Esophagus squamous epithelium (tissue), 5 donors: ENCODE measurements at regions not wholly inside any gene's neighbourhood (a gene's known extent, or its start where the extent isn't known, plus 50 kb on each side); places are given as distances from the start of the nearest gene placed in this dataset.

Source experiments
- DNase-seq: peaks from one replicate; lab custom pipeline; 2025; lab: John Stamatoyannopoulos, UW
- H3K27ac ChIP-seq, 4 donors: fragments of 200-600 bp; sonication (generic); one replicate each; pipeline ENCODE4 v1.5.1; 2016 to 2019; ENCODE audit warnings: mild to moderate bottlenecking in 1 of 4
- H3K27me3 ChIP-seq, 4 donors: fragments of 200-600 bp; sonication (generic); 1 replicate in 3 of 4; 2 replicates in 1 of 4; pipeline versions ENCODE4 v1.5.1 to v1.6.0; 2017 to 2021; ENCODE audit warnings: antibody characterized with exemption in 1 of 4
- H3K36me3 ChIP-seq, 3 donors: fragments of 200-600 bp; sonication (generic); one replicate each; pipeline ENCODE4 v1.5.1; 2016 to 2019
- H3K4me1 ChIP-seq, 3 donors: fragments of 200-600 bp; sonication (generic); one replicate each; pipeline ENCODE4 v1.5.1; 2017 to 2019
- H3K4me3 ChIP-seq, 4 donors: fragments of 200-600 bp; sonication (generic); 1 replicate in 3 of 4; 2 replicates in 1 of 4; pipeline ENCODE4 v1.5.1; 2016 to 2019; ENCODE audit warnings: mild to moderate bottlenecking in 2 of 4, moderate library complexity in 1 of 4
- H3K9me3 ChIP-seq, 3 donors: fragments of 200-600 bp; sonication (generic); one replicate each; pipeline ENCODE4 v1.5.1; 2016 to 2019
- POLR2A ChIP-seq, 4 donors: fragments of 450-650 bp; IDR thresholded peaks; one replicate each; pipeline ENCODE4 v1.6.1; 2017; ENCODE audit warnings: antibody characterized with exemption in 4 of 4, mild to moderate bottlenecking in 4 of 4, moderate library complexity in 3 of 4
- WGBS, 2 donors: methylation state at CpG; one replicate each; pipeline ENCODE4 v1.1.5; 2018; 5-methylcytosine and 5-hydroxymethylcytosine counted together
- intact Hi-C: fragments of 100-400 bp; cut with DNase I; formaldehyde crosslinking; loops from one replicate; pipeline ENCODE4 v1.15.0; 2022
- TF ChIP-seq, protein P1 (sequence below), 6 experiments: fragments of 450-650 bp in 4 of 6; fragments of 200-600 bp in 2 of 6; sonication (generic) in 2 of 6; IDR thresholded peaks; one replicate each; pipeline ENCODE4 v1.5.1; 2016 to 2019; ENCODE audit warnings: antibody characterized with exemption in 6 of 6, mild to moderate bottlenecking in 4 of 6, moderate library complexity in 4 of 6
- donor health status: DM: yes; HTN: yes; CAD: no.

DNA sequence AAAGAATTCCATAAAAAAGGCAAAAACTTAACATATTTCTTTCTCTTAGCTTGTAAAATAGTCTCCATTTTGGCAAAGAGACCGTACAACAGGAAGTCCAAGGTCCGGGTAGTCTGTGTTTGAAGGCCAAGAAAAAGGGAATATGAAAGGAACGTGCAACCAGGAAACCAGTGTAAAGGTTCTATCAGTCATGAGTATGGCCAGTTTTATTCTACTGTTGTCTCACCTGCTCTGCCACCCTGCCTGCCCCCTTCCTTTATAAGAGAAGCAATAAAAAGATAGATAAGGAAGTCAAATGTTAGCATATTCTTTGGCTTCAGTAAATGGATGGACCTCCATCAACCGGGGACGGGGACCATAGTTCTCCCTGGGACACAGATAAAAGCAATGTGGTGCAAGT lies 370.6 kb upstream of the ROBO2 start:
- Histone ChIP-seq H3K36me3 (no peaks in the 10 kb centered on the region), H3K27me3 (no peaks in the 10 kb centered on the region), H3K4me3 (no peak overlapping the region), H3K27ac (no peak overlapping the region), H3K9me3 (no peaks in the 10 kb centered on the region), H3K4me1 (no peaks in the 10 kb centered on the region)
- no peak for DNase-seq
- 76 to 77% methylated on average over 5 of the region's 5 CpGs for WGBS, 2 donors
- no peak for TF ChIP-seq POLR2A (IDR thresholded peaks at IDR 0.05)
- TF ChIP-seq, protein P1, sequence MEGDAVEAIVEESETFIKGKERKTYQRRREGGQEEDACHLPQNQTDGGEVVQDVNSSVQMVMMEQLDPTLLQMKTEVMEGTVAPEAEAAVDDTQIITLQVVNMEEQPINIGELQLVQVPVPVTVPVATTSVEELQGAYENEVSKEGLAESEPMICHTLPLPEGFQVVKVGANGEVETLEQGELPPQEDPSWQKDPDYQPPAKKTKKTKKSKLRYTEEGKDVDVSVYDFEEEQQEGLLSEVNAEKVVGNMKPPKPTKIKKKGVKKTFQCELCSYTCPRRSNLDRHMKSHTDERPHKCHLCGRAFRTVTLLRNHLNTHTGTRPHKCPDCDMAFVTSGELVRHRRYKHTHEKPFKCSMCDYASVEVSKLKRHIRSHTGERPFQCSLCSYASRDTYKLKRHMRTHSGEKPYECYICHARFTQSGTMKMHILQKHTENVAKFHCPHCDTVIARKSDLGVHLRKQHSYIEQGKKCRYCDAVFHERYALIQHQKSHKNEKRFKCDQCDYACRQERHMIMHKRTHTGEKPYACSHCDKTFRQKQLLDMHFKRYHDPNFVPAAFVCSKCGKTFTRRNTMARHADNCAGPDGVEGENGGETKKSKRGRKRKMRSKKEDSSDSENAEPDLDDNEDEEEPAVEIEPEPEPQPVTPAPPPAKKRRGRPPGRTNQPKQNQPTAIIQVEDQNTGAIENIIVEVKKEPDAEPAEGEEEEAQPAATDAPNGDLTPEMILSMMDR (IDR thresholded peaks at IDR 0.05): no peak
- intact Hi-C loops: no loop called here

DNA sequence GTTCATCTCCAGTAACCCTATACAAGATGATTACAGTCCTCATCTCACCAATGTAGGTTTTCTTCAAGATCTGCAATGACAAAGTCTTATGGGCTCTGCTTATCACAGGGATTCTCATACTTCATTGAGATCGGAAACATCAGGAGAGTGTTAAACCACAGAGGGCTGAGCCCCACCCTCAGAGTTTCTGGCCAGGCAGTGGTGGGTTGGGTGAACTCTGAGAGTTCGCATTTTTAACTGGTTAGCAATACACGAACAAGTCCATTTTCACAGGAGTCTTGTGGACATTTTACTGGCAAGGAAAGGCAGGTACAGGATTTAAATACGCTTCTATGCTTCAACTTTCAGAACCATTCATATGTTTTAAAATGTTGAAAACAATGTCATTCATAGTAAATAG lies 366.7 kb upstream of the ROBO2 start:
- Histone ChIP-seq H3K4me3 (no peak overlapping the region), H3K27me3 (no peaks in the 10 kb centered on the region), H3K27ac (no peak overlapping the region), H3K4me1 (no peaks in the 10 kb centered on the region), H3K36me3 (no peaks in the 10 kb centered on the region), H3K9me3 (no peaks in the 10 kb centered on the region)
- 63 to 70% methylated on average over 4 of the region's 4 CpGs for WGBS, 2 donors
- no peak for TF ChIP-seq POLR2A (IDR thresholded peaks at IDR 0.05)
- TF ChIP-seq, protein P1 (IDR thresholded peaks at IDR 0.05): no peak
- intact Hi-C loops: no loop called here
- no peak for DNase-seq

DNA sequence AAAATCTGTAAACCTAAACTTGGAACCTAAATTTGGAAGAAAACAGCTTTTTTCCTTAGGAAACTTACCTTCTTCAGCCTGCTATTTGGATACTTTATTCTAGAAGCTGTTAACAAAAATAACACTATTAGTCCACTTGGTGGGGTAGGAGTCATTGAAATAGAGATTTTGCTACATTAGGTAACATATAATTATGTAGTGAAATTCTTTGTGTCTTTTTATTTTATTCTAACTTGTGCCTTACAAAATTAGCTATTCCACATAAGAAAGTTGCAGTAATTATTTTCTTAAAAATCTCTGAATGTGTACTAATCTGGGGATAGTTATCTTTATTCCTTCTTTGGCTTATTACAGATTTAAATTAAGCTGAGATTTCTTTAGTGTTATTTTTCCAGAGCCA lies 360.4 kb upstream of the ROBO2 start:
- DNase-seq: no peak
- no peaks in the 10 kb centered on the region for H3K27me3 ChIP-seq
- no peak overlapping the region for H3K4me3 ChIP-seq
- no peaks in the 10 kb centered on the region for H3K4me1 ChIP-seq
- H3K9me3 ChIP-seq: no peaks in the 10 kb centered on the region
- intact Hi-C loops: no loop called here
- TF ChIP-seq, protein P1 (IDR thresholded peaks at IDR 0.05): no peak
- no peak for TF ChIP-seq POLR2A (IDR thresholded peaks at IDR 0.05)
- no peaks in the 10 kb centered on the region for H3K36me3 ChIP-seq
- no peak overlapping the region for H3K27ac ChIP-seq

DNA sequence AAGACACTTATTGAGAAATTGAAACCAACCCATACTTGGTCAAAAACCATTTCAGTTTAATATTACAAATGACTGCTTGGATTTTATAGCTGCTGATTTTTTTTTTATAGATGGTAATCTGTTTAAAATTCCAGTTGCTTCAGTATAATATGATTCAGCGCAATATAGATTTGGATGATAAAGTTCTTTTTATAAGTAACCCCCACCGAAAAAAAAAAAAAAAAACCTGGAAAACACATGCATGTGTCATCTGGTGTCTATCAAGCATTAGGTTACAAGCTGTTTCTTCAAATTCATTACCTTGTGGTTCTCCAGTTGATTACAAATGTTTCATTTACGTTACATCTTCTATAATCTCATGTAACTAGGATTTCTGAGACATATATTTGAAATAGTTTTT lies 356.6 kb upstream of the ROBO2 start:
- WGBS, 2 donors: 56 to 77% methylated on average over 3 of the region's 3 CpGs
- H3K36me3 ChIP-seq: no peaks in the 10 kb centered on the region
- DNase-seq: no peak

DNA sequence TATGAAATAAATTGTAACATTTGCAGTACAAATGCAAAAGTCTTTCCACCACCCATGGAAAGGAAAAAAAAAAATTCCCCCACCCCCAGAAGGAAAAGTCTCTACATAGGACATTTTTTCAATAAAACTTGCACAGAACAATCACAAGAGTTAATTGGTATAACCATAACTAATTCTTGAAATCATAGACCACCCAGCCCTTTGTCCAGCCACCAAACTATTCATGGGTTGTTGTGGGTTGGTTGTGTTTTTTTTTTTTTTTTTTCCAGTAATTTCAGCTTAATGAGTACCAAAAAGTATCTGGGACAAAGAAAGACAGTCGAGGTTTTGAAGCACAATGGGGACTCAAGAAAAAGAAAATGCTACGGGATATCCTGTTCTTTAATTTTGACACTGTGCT lies 355.0 kb upstream of the ROBO2 start:
- H3K4me3 ChIP-seq: no peak overlapping the region
- WGBS, 2 donors: 53 to 64% methylated on average over 2 of the region's 2 CpGs
- no peak overlapping the region for H3K27ac ChIP-seq
- H3K4me1 ChIP-seq: no peaks in the 10 kb centered on the region
- H3K27me3 ChIP-seq: no peaks in the 10 kb centered on the region
- H3K36me3 ChIP-seq: no peaks in the 10 kb centered on the region
- intact Hi-C loops: no loop called here
- H3K9me3 ChIP-seq: no peaks in the 10 kb centered on the region
- no peak for TF ChIP-seq POLR2A (IDR thresholded peaks at IDR 0.05)
- TF ChIP-seq, protein P1 (IDR thresholded peaks at IDR 0.05): no peak
- no peak for DNase-seq

More for the DNA sequence above, 356.6 kb upstream of the ROBO2 start:
- intact Hi-C loops: no loop called here
- Histone ChIP-seq H3K9me3 (no peaks in the 10 kb centered on the region), H3K27me3 (no peaks in the 10 kb centered on the region), H3K4me1 (no peaks in the 10 kb centered on the region), H3K4me3 (no peak overlapping the region), H3K27ac (no peak overlapping the region)
- no peak for TF ChIP-seq POLR2A (IDR thresholded peaks at IDR 0.05)
- TF ChIP-seq, protein P1 (IDR thresholded peaks at IDR 0.05): no peak
